ENCODE measurements at regions not wholly inside any gene's neighbourhood (a gene's known extent, or its start where the extent isn't known, plus 50 kb on each side); places are given as distances from the start of the nearest gene placed in this dataset.
"Not testable (repeated sequence)": the region's sequence is repeated elsewhere in the genome, so short reads cannot be mapped to it uniquely, and the experiment has no call there.

DNA sequence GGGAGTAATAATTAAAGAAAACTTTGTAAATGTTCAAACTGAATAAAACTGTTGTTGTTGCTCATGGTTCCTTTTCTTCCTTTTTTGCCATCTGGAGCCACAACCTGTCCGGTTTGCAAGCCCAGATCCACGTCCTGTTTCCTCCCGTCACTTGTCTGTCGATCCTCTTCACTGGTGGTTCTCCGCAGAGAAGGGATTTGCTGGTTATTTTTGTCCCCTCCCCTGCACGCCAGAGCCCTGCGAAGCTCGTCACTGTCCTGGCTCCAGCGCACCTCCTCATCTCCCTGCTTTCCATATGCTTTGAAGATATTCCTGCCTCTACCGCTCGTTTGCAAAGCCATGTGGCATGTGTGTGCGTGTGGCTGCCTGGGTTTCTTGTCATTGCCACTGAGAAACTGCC, 461.4 kb downstream of the RNF144A start:
- TF ChIP-seq, protein P1, sequence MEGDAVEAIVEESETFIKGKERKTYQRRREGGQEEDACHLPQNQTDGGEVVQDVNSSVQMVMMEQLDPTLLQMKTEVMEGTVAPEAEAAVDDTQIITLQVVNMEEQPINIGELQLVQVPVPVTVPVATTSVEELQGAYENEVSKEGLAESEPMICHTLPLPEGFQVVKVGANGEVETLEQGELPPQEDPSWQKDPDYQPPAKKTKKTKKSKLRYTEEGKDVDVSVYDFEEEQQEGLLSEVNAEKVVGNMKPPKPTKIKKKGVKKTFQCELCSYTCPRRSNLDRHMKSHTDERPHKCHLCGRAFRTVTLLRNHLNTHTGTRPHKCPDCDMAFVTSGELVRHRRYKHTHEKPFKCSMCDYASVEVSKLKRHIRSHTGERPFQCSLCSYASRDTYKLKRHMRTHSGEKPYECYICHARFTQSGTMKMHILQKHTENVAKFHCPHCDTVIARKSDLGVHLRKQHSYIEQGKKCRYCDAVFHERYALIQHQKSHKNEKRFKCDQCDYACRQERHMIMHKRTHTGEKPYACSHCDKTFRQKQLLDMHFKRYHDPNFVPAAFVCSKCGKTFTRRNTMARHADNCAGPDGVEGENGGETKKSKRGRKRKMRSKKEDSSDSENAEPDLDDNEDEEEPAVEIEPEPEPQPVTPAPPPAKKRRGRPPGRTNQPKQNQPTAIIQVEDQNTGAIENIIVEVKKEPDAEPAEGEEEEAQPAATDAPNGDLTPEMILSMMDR (IDR thresholded peaks at IDR 0.05): no peak
- TF ChIP-seq EP300 (IDR thresholded peaks at IDR 0.05; ENCODE audit: low read depth) (no peak), POLR2AphosphoS5 (IDR thresholded peaks at IDR 0.05) (no peak), POLR2A (IDR thresholded peaks at IDR 0.05) (no peak)
- Histone ChIP-seq H3K4me3 (no peak overlapping the region), H3K27ac (no peak overlapping the region), H3K36me3 (no peaks in the 10 kb centered on the region), H3K9me3 (no peaks in the 10 kb centered on the region), H3K27me3 (no peaks in the 10 kb centered on the region), H3K4me1 (no peaks in the 10 kb centered on the region)
- 72 to 73% methylated on average over 6 to 12 of the region's 12 CpGs for WGBS, 2 donors (ENCODE audit: low coverage in 1 of 2)
- in situ Hi-C loops (cut with MboI; ENCODE audit: low pct_ligation_motif_present in 1 of 4, low pct_unique_long_range_greater_than_20kb in 1 of 4, low sequenced_read_pairs in 3 of 4): no loop called here
- no peak for DNase-seq
- intact Hi-C loops (cut with DNase I; ENCODE audit: low total_unique reads): no loop called here

DNA sequence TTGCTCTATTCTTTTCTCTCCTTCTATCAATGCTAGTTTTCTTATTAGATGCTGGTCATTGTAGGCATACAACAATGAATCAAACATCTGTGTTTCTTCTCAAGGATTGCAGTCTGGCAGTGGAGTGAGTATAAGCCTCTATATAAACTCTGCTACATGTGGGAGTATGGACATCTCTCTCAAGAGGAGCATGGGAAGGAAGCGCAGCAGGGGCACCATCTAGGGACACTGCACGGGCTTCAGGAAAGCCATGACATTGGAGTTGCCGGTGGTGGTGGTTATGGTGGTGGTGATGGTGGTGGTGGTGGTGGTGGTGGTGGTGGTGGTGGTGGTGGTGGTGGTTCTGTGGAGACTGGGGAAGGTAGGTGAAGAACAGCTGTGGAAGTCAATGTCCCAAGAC, 462.6 kb downstream of the RNF144A start:
- intact Hi-C loops (cut with DNase I; ENCODE audit: low total_unique reads): no loop called here
- TF ChIP-seq EP300 (IDR thresholded peaks at IDR 0.05; ENCODE audit: low read depth) (no peak), POLR2A (IDR thresholded peaks at IDR 0.05) (no peak), POLR2AphosphoS5 (IDR thresholded peaks at IDR 0.05) (no peak)
- TF ChIP-seq, protein P1 (IDR thresholded peaks at IDR 0.05): no peak
- no peak overlapping the region for H3K4me3 ChIP-seq
- DNase-seq: no peak
- H3K36me3 ChIP-seq: no peaks in the 10 kb centered on the region
- 77 to 100% methylated on average over 1 to 3 of the region's 3 CpGs for WGBS, 2 donors (ENCODE audit: low coverage in 1 of 2)
- in situ Hi-C loops (cut with MboI; ENCODE audit: low pct_ligation_motif_present in 1 of 4, low pct_unique_long_range_greater_than_20kb in 1 of 4, low sequenced_read_pairs in 3 of 4): no loop called here
- no peaks in the 10 kb centered on the region for H3K27me3 ChIP-seq
- H3K9me3 ChIP-seq: no peaks in the 10 kb centered on the region
- H3K4me1 ChIP-seq: no peaks in the 10 kb centered on the region
- H3K27ac ChIP-seq: no peak overlapping the region

DNA sequence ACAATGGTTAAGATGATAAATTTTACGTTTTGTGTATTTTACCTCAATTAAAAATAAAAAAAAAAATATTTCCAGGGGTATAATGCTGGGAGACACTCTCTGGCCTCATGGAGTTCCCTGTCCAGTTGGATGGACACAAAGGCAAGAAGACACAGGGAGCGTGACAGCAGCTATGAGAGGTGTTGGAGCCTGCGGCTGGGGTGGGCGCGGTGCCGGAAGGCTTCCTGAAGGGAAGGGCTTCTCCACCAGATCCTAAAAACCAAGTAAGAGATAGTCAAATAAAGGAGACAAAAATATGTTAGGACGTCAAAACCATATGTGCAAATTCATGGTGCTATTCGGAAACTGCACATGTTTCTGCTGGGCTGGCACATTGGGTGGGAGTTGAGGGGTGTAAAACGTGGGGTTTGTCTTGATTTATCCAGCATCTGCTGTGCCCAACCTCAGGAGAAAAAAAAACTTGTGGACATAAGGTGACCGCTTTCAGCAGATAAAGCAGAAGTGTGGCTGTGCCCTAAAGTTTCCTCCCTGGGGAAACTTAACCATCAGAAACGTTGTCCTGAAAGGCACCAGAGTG, 467.6 kb downstream of the RNF144A start:
- H3K4me1 ChIP-seq: no peaks in the 10 kb centered on the region
- 81 to 83% methylated on average over 10 to 11 of the region's 11 CpGs for WGBS, 2 donors (ENCODE audit: low coverage in 1 of 2)
- in situ Hi-C loops (cut with MboI; ENCODE audit: low pct_ligation_motif_present in 1 of 4, low pct_unique_long_range_greater_than_20kb in 1 of 4, low sequenced_read_pairs in 3 of 4) (no loop called here), intact Hi-C loops (cut with DNase I; ENCODE audit: low total_unique reads) (no loop called here)
- H3K36me3 ChIP-seq: no peaks in the 10 kb centered on the region
- no peak for TF ChIP-seq POLR2A (IDR thresholded peaks at IDR 0.05)
- H3K27me3 ChIP-seq: no peaks in the 10 kb centered on the region
- no peak overlapping the region for H3K4me3 ChIP-seq
- H3K27ac ChIP-seq: no peak overlapping the region
- H3K9me3 ChIP-seq: no peaks in the 10 kb centered on the region
- no peak for DNase-seq

- H3K4me3 ChIP-seq; H3K4me1 ChIP-seq; H3K9me3 ChIP-seq; H3K36me3 ChIP-seq; H3K27ac ChIP-seq; intact Hi-C loops (cut with DNase I; ENCODE audit: low total_unique reads); DNase-seq; in situ Hi-C loops (cut with MboI; ENCODE audit: low pct_ligation_motif_present in 1 of 4, low pct_unique_long_range_greater_than_20kb in 1 of 4, low sequenced_read_pairs in 3 of 4); H3K27me3 ChIP-seq: not testable (repeated sequence)
- WGBS, 2 donors (ENCODE audit: low coverage in 1 of 2): 64 to 85% methylated on average over 4 of the region's 4 CpGs
Observed at GRCh38 chr2:7390311-7390710, 473.1 kb downstream of the RNF144A start.

DNA sequence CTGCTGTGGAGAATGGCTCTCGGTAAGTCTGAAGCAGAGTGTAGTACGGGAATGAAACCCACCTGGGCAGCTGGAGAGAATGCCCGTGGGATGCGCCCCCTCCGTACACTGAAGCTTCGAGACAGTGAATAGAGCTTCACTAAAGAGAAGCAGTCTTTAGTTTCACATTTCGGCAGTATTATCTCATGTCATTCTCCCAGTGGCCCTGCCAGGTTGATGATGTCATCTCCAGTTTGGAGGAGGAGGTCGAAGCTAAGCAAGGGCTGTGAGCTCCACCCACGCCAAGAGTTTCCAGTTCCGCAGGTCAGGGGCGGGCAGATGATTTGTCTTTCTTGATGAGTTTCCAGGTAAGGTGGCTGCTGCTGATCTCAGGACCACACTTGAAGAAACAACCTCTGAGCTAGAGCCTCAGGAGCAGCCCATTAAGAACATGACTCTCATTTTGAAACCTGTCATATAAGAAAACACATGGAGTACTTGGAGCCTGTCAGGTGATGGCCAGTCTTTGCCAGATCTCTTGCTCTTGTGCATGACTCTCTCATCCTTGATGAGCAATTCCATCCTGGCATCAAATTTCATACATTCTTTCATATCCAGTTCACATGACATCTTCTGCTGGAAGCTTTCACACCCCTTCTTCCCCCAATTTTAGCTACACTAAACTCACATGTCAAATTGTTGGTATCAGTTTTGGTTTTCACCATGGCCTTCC, 475.0 kb downstream of the RNF144A start:
- in situ Hi-C loops (cut with MboI; ENCODE audit: low pct_ligation_motif_present in 1 of 4, low pct_unique_long_range_greater_than_20kb in 1 of 4, low sequenced_read_pairs in 3 of 4): no loop called here

More for the DNA sequence above, 475.0 kb downstream of the RNF144A start:
- 82% methylated on average over 11 of the region's 11 CpGs; no CpG with 5 or more reads in 1 of the 2 donors for WGBS, 2 donors (ENCODE audit: low coverage in 1 of 2)
- no peaks in the 10 kb centered on the region for H3K27me3 ChIP-seq
- intact Hi-C loops (cut with DNase I; ENCODE audit: low total_unique reads): no loop called here
- no peaks in the 10 kb centered on the region for H3K4me1 ChIP-seq
- TF ChIP-seq POLR2AphosphoS5 (IDR thresholded peaks at IDR 0.05): no peak
- no peak for TF ChIP-seq EP300 (IDR thresholded peaks at IDR 0.05; ENCODE audit: low read depth)
- no peak for TF ChIP-seq POLR2A (IDR thresholded peaks at IDR 0.05)
- TF ChIP-seq, protein P1 (IDR thresholded peaks at IDR 0.05): no peak
- no peaks in the 10 kb centered on the region for H3K36me3 ChIP-seq
- no peak for DNase-seq
- no peak overlapping the region for H3K4me3 ChIP-seq
- no peaks in the 10 kb centered on the region for H3K9me3 ChIP-seq
- no peak overlapping the region for H3K27ac ChIP-seq
